HG02642 (cell line): ENCODE measurements at regions not wholly inside any gene's neighbourhood (a gene's known extent, or its start where the extent isn't known, plus 50 kb on each side); places are given as distances from the start of the nearest gene placed in this dataset.

Experiments used
- ATAC-seq: cut with Tn5 transposase; IDR thresholded peaks from one replicate; pipeline ENCODE4 v1.9.1; 2021; ENCODE audit warnings: mild to moderate bottlenecking; ENCODE audit not compliant: unreplicated experiment, poor library complexity

DNA sequence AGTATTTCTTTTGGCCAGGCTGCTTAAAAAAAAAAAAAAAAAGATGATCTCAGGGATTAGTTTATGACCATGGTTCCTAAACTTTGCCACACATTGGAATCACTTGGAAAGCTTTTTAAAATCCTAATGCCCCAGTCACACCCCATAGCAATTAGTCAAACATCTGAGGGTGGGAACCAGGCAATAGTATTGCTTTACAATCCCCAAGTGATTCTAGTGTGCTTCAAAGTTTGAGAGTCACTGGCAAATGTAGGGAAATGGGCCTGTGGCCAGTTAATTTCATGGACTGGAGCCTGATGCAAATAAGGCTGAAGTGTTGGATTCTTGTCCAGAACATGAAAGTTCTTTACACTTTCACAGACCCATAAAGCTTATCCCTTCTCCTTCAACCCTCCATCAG lies 374.6 kb upstream of the ESRRG start:
- no peak for ATAC-seq

DNA sequence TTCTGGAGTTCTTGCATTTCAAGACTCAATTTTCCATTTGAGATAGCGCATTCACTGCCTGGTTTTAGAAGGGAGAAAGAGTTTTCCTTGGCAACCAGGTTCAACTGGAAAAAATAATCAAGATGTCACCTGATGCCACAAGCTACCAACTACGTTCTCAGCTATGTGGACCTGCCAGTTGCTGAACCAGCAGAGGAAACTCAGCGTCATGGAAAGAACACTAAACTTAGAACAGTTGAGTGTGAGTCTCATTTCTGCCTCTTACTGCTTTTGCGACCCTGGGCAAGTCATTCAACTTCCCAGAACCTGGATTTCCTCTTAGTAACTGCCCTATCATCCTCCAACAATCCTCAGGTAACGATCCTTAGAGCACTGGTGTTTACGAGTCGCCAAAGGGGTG lies 373.0 kb upstream of the ESRRG start:
- ATAC-seq = no peak

DNA sequence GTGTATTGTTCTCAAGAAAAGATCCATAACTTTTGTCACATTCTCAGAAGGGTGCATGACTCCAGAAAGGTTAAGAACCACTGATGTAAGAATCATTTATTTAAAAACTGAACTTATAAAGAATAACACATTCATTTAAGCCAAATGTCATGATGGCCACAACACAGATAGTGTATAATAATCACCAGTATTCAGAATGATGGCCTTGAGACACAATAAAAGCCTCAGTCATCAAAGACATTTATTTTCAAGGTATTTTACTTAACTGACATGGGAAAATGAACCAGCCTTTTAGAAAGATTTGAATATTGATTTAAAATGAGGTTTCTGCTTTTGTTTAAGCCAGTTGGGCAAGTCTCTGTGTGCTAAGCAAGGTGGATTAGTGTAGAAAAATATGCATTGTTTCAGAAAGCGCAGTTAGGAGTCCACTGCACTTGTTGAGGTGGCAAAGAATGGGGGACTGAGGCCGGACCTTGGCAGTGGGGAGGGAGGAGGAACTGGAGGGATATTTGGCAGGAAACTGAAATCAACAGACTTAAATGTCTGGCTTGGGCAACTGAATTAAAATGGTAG lies 371.9 kb upstream of the ESRRG start:
- no peak for ATAC-seq

DNA sequence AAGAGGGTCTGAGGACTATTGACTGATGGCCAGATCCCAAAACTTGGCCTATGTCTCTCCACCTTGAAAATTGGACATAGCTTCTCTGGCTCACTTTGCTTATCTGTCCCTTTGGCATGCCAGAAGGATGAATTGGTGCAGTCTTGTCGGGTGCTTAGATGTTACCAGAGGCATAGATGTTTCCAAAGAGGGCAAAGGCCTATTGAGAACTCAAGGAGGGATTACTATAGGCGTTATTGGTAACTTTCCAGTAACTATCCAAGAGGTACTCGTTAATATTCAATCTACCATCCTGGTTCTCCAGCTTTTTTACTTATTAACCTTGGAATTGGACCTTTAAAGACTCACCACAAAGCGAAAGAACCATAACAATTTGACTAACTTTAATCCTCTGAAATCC lies 368.3 kb upstream of the ESRRG start:
- no peak for ATAC-seq

DNA sequence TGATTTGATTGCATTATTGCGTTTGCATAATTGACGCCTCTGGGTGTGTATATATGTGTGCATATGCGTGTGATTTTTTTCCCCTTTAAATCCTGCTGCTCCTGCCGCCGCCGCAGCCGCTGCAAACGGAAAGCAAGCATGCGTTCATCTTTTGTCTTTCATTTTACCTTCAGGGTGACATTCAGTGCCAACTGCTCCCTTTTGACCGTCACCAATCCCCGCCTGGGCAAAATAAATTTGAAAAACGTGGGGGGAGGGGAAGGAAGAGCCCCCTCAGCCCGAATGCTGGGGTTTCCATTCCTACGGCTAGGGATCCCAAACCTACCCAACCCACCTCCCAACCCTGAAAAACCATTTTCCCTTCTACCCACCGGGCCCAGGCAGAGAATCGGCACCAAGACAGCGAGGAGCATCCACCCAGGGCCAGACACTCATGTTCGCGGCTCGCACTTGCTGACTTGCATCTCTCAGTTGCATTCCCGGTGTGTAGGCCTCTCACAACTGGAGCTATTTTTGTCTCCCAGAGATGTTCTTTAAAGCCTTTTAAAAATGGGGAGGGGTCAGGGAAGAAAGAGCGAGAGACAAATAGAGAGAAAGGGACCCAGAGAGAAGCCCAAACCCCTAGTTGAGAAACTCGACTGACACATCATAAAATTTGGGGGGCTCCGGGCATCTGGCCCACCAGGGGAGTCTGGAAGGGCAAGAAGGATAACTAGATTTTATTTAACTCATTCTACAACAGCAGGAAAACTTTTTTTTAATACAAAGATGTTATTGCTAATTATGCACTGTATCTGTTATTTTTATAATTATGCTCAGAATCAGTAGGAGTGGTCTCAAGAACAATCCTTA lies 367.1 kb upstream of the ESRRG start:
- ATAC-seq = no peak

DNA sequence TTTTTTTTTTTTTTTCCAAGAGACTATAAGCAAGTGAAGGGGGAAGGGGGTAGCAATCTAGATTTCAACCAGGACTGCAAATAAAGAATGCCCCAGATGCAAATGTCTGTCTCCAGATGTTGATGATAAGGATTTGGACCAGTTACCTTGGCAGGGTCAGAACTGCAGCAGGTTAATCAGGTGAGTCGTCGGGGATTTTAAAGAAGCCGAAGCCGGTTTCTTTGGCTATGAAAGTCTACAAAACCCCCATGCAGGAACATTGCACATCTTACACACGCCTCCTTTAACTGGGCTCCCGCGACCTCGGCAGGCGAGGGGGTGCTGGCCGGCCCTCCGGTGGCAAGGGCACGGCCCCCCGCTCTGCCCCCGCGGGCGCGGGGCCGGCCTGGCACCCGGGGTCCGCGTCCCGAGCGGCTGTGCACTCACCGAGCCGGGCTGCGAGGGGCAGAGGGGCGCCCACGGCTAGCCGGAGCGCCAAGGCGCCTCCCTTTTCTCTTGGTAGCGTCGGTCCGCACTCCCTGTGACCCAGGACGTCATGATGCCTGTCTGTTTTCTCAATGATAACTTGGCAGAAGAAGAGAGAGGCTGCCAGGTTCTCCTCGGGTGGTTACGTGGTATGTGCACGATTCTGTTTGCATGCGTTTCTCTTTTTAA lies 366.3 kb upstream of the ESRRG start:
- ATAC-seq = peak; percentile 48

DNA sequence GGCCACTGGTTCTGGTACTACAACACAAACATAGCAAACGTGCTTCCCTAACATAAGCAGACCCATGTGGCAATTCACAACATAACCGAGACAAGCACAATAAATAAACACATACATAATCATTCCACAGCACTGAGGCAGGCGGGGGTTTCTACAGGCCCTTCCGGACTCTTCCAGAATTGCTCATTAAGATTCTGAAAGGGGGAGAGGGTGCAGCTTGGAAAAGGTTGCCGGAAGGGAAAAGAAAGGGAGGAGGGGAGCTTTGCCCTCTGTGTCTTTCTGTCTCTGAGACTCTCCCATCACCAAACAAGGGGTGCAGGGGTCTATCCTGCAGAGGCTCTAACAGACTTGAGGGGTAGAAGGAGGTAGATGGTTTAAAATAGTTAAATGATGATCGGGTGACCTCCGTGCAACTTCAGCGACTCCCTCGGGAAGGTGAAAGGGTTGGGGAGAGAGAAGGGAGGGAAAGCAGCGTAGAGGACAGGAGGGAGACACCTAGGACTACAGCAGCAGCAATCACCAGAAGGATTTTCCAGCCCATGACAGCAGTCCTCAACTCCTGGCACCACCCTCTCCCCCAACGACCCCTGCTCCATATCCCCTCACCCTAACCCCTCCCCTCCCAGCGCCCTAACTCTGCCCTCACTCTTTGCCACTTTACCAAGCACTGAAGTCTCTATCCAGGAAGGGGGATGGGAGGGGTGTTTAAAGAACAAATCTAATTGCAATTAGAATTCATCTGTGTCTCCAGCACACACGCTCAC lies 365.5 kb upstream of the ESRRG start:
- no peak for ATAC-seq

DNA sequence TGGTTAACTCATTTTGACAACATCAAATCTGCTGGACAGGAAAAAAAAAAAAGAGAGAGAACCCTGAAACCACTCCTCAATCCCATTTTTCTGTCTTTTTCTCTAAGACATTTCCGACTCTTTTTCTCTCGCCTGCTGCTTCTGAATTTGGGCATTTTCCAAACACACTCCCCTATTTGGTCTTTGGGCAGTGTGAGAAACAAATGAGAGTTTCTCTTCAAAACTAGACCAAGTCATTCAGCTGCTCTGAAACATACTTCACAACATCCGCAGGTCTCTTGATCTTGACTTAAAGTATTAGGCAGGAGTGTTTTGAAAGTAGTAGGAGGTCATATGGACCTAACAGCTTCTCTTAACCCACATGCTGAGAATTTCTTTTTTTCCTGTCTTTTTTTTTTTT lies 364.8 kb upstream of the ESRRG start:
- ATAC-seq = no peak

DNA sequence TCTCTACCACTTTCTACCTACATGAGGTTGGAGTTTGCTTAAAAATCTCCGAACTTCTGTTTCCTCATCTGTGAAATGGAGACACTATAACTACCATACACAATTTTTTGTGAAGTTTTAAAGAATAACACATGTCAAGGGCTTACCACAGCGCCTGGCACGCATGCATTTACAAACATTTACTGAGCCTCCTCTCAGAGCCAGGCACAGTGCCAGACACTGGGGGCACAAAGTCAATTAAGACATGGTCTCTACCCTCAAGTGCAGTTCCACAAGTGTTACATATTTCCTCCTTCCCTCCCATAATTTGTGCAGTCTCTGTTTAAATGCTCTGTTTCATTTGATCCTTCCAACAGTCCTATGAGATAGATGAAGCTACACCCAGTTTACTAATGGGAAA lies 356.4 kb upstream of the ESRRG start:
- ATAC-seq = no peak

DNA sequence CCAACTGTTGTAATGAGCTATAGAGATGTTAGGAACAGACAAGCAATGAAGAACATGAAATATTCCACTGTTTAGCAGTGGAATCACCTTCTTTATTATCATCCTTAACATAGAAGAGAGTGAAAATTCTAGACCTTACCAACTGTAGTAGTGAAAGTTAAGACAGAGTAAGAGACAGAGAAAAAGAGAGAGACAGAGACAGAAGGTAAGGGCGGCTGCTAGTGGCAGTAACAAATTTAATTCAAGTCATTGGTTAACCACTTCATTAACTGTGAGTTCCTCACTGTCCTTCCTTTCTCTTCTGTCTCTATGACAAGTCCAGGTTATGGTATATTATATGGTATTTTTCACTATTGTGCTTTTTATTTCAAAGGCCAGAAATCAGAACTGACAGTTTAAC lies 355.7 kb upstream of the ESRRG start:
- no peak for ATAC-seq

DNA sequence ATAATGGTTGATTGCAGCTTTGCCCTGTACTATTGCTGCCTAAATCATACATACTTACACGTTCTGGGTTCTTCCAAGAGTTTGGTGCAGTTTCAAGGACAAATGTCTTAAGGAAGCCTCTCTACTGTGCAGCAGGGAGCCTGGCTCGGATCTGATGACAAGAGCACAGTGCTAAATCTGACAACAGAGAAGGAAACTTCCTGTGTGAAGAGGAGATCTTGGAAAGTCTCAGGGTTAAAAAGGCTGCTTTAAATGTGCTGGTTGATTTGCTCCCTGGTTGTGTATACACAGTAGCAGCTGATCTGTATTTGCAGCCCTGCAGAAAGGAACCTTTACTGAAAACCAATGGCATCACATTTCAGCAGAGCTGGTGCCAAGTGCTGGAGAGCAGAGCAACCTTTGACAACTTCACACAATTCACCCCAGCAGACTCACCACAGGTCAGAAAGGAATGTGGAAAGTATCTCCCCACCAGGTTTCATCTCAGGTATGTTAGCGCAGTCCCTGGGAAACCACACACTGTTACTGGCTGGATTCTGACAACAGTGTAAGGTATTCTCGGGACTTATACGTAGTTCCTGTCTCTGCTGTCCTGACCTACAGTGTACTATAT lies 355.0 kb upstream of the ESRRG start:
- no peak for ATAC-seq

DNA sequence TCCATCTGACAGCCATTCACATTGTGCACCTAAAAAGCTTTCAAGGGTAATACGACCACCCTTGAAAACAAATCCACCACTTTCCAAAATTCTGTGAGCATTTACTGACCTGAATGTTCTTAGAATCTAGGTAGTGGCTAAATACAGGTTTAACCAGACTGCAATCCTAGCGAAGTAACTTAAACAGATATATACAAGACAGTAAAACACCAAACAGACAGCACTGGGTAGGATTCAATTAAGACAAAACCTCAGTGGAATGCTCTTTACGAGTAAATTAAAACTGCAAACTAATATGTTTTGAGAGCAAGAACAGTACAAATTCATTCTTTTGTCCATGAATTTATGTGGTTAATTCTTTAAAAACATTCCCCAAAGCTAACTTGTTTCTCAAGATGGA lies 354.2 kb upstream of the ESRRG start:
- no peak for ATAC-seq

DNA sequence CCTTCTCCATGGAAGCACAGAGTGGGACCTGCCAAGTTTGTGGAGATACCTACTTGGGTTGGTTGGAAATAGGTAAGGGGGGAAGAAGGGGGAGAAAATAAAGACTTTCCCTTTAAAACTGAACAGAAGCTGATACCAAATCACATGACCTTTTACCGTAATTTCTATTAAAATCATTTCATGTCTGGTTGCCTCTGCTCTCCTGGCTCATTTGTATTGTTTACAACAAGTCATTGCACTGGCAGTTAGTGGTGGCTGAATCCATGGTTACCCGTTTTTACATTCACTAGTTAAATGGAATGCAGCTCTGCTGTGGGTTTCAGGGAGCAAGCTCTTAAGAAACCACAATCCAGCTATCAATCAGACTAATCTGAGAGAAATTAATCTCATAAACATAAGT lies 353.7 kb upstream of the ESRRG start:
- ATAC-seq = no peak

DNA sequence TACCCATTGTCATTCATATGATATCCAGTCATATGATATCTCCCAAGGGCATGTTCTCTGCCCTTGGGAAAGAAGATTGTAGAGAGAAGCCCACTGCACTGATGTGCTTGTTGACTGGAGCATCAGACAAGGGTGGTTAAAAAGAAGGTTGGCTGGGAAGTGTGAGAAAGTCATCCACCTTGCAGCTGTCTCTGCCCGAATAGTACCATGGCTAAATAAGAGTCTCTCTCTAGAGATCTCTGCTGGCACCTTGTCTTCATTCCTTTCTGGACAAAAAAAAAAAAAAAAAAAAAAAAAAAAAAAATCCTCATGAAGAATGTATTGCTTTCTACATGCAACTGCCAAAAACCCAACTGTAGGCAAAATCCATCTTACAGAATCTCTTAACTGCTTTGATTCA lies 349.7 kb upstream of the ESRRG start:
- no peak for ATAC-seq

DNA sequence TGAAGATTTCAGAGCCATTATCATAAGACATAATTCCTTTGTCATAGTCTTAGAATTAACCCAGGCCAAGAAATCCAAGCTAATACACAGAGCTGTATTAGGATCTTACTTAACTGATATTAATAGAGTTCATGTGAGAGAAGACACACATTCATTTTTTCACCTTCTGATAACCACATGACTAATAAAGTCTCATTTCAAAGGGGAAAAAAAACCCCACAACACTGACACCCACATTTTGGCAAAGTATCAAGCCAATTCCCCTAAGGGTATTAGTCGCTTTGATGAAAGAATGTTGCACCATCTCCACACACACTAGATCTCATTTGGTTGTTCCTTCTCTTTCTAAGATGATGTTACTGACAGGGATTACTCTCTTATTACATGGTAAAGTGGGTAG lies 344.4 kb upstream of the ESRRG start:
- no peak for ATAC-seq

DNA sequence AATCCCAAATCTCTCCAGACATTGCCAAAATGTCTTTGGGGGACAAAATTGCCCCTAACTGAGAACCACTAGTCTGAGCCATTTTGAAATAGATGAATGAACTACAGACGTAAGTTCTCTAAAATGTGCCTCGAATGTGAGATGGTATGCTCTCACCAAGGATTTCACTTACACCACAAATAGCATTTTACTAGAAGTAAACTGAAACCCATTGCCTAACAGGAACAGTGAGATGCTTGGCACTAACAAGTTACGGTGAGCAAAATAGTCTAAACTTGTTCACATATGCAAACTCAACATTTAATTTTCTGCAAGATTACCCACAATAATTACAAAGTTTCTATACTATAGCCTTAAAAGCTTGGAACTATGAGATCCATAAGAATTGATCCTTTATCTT lies 343.6 kb upstream of the ESRRG start:
- no peak for ATAC-seq

DNA sequence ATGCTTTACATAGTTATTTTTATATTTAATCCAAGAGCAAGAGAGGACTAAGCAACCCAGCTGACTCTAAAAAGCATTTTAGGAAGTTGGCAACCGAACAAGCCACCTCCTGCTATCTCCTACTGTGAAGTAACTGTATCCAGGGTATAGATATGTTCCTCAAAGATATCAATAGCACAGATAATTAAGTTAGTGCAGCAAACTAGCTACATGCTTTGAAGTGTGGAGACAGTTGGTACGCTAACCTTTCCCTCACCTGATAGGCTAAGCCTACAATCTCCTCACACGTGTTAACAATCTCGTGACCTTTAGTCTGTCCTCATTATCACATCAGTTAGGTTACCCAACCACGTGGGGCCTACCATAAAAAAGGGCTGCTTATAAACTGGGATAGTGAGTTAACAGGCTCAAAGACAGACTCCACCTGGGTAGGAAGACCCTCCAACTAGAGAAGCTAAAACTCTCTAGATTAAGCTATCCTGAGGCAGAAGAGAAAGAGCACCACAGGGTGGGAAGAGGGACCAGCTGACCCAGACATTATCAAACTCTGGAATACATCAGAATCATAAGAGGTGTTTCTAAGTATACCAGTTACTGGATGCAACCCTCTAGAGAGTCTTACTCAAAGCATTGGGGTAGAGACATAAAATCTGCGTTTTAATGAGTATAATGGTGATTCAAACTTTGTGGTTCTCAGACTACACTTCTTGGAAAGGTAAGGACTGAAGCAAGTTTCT lies 340.1 kb upstream of the ESRRG start:
- no peak for ATAC-seq

DNA sequence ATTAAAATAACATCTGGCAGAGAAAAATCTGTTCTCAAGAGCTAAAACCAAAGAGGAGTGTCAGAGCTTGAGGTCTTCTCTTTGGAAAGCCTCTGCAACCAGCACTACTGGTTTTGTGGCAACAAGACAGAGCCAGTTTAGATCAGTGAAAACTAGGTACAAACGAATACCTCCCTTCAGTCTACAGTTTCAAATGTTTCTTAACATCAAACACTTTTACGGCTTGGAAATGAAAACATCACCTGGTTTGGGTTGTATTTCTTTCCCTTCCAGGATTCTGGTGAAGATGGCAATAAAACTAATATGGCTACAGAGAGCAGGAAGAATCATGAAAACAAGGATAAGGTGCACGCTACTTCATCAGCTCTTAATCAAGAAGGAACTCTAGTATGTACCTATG lies 339.4 kb upstream of the ESRRG start:
- no peak for ATAC-seq

DNA sequence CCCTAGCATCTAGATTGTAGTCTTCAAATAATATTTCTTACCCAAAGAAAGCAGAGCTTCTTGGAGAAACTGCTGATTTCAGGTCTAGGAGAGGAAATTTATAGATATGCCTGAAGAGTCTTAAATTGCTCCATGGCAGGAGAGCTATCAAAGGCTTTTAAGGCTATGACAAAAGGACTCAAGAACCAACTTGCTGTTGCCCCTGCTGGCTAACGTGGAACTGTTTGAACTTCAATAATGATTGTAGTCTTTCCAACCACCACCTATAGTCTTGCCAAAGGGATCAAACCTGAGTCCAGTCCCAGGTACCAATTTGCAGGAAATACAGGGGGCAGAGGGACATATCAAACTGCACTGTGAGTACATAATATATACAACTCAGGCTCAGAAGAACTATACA lies 336.2 kb upstream of the ESRRG start:
- ATAC-seq = no peak

DNA sequence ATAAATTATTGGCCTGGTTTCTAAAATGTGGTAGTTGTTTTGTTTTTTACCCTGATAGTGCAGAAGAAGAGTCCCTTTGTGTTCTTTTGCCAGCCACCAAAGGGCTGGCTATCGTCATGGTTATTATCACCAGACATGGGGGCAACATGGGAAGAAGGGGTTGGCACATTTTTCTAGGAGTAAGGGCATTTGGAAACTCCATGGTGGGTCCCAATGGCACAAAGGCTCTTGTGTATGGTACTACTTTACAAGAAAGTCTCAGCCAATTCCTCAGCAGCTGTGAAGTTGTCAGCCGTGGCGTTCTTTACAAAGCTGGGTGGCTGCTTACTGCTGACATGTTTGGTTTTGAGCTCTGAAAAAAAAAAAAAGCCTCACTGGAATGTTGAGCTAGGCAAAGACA lies 330.4 kb upstream of the ESRRG start:
- no peak for ATAC-seq
